CD14-positive monocyte (primary cell): ENCODE measurements at regions not wholly inside any gene's neighbourhood (a gene's known extent, or its start where the extent isn't known, plus 50 kb on each side); places are given as distances from the start of the nearest gene placed in this dataset.

Experiments used
- DNase-seq, 3 donors: peaks; one replicate each; pipeline ENCODE4 v3.0.0-alpha.2; 2011 to 2022
- H2AFZ ChIP-seq: 2 replicates; pipeline ENCODE4 v1.6.0; 2012; ENCODE audit warnings: mild to moderate bottlenecking, low read depth, low read length, inconsistent platforms; ENCODE audit not compliant: insufficient read depth, poor library complexity, severe bottlenecking
- H3K27ac ChIP-seq, 2 donors: 1 replicate in 1 of 2; 2 replicates in 1 of 2; pipeline ENCODE4 v1.5.1; 2012 to 2013; ENCODE audit warnings: low read length in 2 of 2, control low read depth in 1 of 2, inconsistent platforms in 1 of 2, low read depth in 1 of 2, mild to moderate bottlenecking in 1 of 2
- H3K27me3 ChIP-seq, 2 donors: one replicate each; pipeline versions ENCODE4 v1.6.0 to v1.6.1; 2011 to 2013; ENCODE audit warnings: low read length in 2 of 2; ENCODE audit not compliant: control insufficient read depth in 2 of 2, insufficient read depth in 2 of 2
- H3K36me3 ChIP-seq, 2 donors: replicated peaks in 1 of 2; 1 replicate in 1 of 2; 2 replicates in 1 of 2; pipeline versions ENCODE4 v1.5.1 to v1.6.1; 2012 to 2013; ENCODE audit warnings: low read length in 2 of 2, control low read depth in 1 of 2, inconsistent platforms in 1 of 2, mild to moderate bottlenecking in 1 of 2; ENCODE audit not compliant: insufficient read depth in 2 of 2, control insufficient read depth in 1 of 2
- H3K4me1 ChIP-seq, 2 donors: 1 replicate in 1 of 2; 2 replicates in 1 of 2; pipeline versions ENCODE4 v1.5.1 to v1.6.1; 2012 to 2013; ENCODE audit warnings: low read length in 2 of 2, control low read depth in 1 of 2, inconsistent platforms in 1 of 2, mild to moderate bottlenecking in 1 of 2, moderate library complexity in 1 of 2; ENCODE audit not compliant: insufficient read depth in 2 of 2, control insufficient read depth in 1 of 2
- H3K4me2 ChIP-seq: replicated peaks from 2 replicates; pipeline ENCODE3; 2012; ENCODE audit warnings: low read length, moderate library complexity, mild to moderate bottlenecking; ENCODE audit not compliant: poor library complexity, severe bottlenecking; ENCODE audit errors: extremely low read depth
- H3K4me3 ChIP-seq, 3 experiments: fragments of 200-600 bp in 1 of 3; sonication (generic) in 1 of 3; replicated peaks in 1 of 3; 1 replicate in 2 of 3; 2 replicates in 1 of 3; pipeline ENCODE4 v1.5.1; 2011 to 2013; ENCODE audit warnings: low read length in 3 of 3, mild to moderate bottlenecking in 3 of 3, control low read depth in 2 of 3, low read depth in 2 of 3, inconsistent platforms in 1 of 3, moderate library complexity in 1 of 3
- H3K79me2 ChIP-seq: 2 replicates; pipeline ENCODE4 v1.6.0; 2012; ENCODE audit warnings: mild to moderate bottlenecking, control low read depth, inconsistent platforms, low read length, moderate library complexity; ENCODE audit not compliant: insufficient read depth
- H3K9ac ChIP-seq: 2 replicates; pipeline ENCODE4 v1.6.0; 2017; ENCODE audit warnings: low read length, mild to moderate bottlenecking; ENCODE audit not compliant: insufficient read depth, poor library complexity, severe bottlenecking
- H3K9me3 ChIP-seq, 2 donors: replicated peaks in 1 of 2; 1 replicate in 1 of 2; 2 replicates in 1 of 2; pipeline versions ENCODE4 v1.5.1 to v1.6.1; 2012 to 2013; ENCODE audit warnings: low read length in 2 of 2, control low read depth in 1 of 2; ENCODE audit not compliant: control insufficient read depth in 1 of 2, insufficient read depth in 1 of 2
- H4K20me1 ChIP-seq: 2 replicates; pipeline ENCODE4 v1.6.0; 2012; ENCODE audit warnings: mild to moderate bottlenecking, low read length, control low read depth, moderate library complexity; ENCODE audit not compliant: insufficient read depth
- H3K27ac Mint-ChIP-seq, 7 donors: one replicate each; pipeline ENCODE4 v1.8.0; 2020; ENCODE audit warnings: mild to moderate bottlenecking in 7 of 7, mixed read lengths in 7 of 7, moderate library complexity in 6 of 7, inconsistent platforms in 2 of 7
- H3K27me3 Mint-ChIP-seq, 3 donors: one replicate each; pipeline ENCODE4 v1.8.0; 2021 to 2022; ENCODE audit warnings: low read depth in 3 of 3, mild to moderate bottlenecking in 3 of 3, mixed read lengths in 3 of 3, moderate library complexity in 3 of 3, inconsistent platforms in 1 of 3
- H3K36me3 Mint-ChIP-seq, 2 donors: one replicate each; pipeline ENCODE4 v1.8.0; 2020; ENCODE audit warnings: mixed read lengths in 2 of 2, inconsistent platforms in 1 of 2, mild to moderate bottlenecking in 1 of 2
- H3K4me1 Mint-ChIP-seq: one replicate; pipeline ENCODE4 v1.8.0; 2020; ENCODE audit warnings: mild to moderate bottlenecking, mixed read lengths
- H3K4me3 Mint-ChIP-seq, 2 donors: one replicate each; pipeline ENCODE4 v1.8.0; 2020; ENCODE audit warnings: mild to moderate bottlenecking in 2 of 2, mixed read lengths in 2 of 2, moderate library complexity in 1 of 2
- H3K9me3 Mint-ChIP-seq, 7 donors: one replicate each; pipeline ENCODE4 v1.8.0; 2020 to 2022; ENCODE audit warnings: mixed read lengths in 7 of 7, mild to moderate bottlenecking in 6 of 7, moderate library complexity in 6 of 7, inconsistent platforms in 2 of 7
- WGBS: methylation state at CpG from one replicate; pipeline ENCODE4 v1.1.5; 2013; ENCODE audit warnings: missing lambda C conversion rate; ENCODE audit not compliant: insufficient coverage; 5-methylcytosine and 5-hydroxymethylcytosine counted together
- intact Hi-C, 2 donors: fragments of 100-400 bp; cut with micrococcal nuclease; formaldehyde crosslinking; loops; one replicate each; pipeline versions ENCODE4 v1.15.0 to v1.15.1; 2023
- TF ChIP-seq, protein P1 (sequence below): fragments of 200-600 bp; IDR thresholded peaks from one replicate; pipeline ENCODE4 v1.8.0; 2022; ENCODE audit warnings: antibody characterized with exemption, mild to moderate bottlenecking

DNA sequence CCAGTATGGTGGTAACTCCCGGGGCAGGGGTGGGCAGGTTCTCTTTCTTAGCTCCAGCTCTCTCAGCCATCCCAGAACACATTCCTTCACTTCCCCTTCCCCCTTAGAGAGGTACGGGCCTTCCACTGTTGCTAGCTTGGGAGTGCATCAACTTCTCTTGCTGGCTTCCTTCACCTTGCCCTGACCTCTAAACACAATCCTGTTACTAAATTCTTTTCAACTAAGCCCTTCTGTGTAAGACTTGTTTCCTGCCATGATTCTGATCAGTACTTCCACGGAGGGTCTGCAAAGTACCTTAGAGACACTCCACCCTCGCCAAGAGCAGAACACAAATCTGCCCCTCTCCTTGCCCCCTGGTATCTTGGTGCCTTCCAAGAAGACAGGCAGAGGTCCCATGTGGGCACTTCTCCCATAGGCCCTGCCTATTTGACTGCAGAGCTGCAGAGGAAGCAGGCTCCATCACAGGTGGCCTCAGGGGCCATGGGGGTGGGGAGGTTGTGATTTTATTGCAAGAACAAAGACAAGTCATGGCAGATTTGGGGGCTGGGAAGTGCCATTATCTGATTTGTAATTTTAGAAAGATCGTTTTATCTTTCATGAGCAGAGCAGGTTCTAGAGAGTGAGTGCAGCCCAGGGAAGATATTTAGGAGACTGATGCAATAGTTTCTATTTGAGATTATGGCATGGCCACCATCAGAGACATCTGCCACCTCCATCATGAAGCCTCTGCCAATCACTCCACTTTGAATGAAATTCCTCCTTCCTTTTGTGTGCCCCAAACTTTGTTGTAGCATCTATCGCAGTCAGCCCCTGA lies 182.5 kb upstream of the JUN start:
- intact Hi-C loops = no loop called here
- peaks cover 0 to 4% (median 0%) of the 10 kb centered on the region in 7 donors for H3K9me3 Mint-ChIP-seq
- WGBS = 77% methylated on average over 5 of the region's 6 CpGs
- H3K9ac ChIP-seq = no peak overlapping the region
- no peak overlapping the region for H3K4me3 ChIP-seq
- peaks cover 23% of the 10 kb centered on the region for H3K4me1 Mint-ChIP-seq
- peak overlapping the region in 1 of 7 donors; percentile 55 for H3K27ac Mint-ChIP-seq
- TF ChIP-seq, protein P1, sequence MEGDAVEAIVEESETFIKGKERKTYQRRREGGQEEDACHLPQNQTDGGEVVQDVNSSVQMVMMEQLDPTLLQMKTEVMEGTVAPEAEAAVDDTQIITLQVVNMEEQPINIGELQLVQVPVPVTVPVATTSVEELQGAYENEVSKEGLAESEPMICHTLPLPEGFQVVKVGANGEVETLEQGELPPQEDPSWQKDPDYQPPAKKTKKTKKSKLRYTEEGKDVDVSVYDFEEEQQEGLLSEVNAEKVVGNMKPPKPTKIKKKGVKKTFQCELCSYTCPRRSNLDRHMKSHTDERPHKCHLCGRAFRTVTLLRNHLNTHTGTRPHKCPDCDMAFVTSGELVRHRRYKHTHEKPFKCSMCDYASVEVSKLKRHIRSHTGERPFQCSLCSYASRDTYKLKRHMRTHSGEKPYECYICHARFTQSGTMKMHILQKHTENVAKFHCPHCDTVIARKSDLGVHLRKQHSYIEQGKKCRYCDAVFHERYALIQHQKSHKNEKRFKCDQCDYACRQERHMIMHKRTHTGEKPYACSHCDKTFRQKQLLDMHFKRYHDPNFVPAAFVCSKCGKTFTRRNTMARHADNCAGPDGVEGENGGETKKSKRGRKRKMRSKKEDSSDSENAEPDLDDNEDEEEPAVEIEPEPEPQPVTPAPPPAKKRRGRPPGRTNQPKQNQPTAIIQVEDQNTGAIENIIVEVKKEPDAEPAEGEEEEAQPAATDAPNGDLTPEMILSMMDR = no peak
- no peak overlapping the region for H3K4me3 Mint-ChIP-seq
- H3K4me2 ChIP-seq = no peak overlapping the region
- DNase-seq = no peak
- no peaks in the 10 kb centered on the region for H3K36me3 ChIP-seq
- no peaks in the 10 kb centered on the region for H4K20me1 ChIP-seq
- H3K27ac ChIP-seq = no peak overlapping the region
- no peaks in the 10 kb centered on the region for H3K9me3 ChIP-seq
- H2AFZ ChIP-seq = no peak overlapping the region
- peaks cover 0 to under 1% of the 10 kb centered on the region in 2 donors for H3K36me3 Mint-ChIP-seq
- peaks cover 0 to 7% (median 3%) of the 10 kb centered on the region in 3 donors for H3K27me3 Mint-ChIP-seq
- H3K27me3 ChIP-seq = no peaks in the 10 kb centered on the region
- H3K79me2 ChIP-seq = no peaks in the 10 kb centered on the region
- peaks cover 12 to 17% of the 10 kb centered on the region in 2 donors for H3K4me1 ChIP-seq

DNA sequence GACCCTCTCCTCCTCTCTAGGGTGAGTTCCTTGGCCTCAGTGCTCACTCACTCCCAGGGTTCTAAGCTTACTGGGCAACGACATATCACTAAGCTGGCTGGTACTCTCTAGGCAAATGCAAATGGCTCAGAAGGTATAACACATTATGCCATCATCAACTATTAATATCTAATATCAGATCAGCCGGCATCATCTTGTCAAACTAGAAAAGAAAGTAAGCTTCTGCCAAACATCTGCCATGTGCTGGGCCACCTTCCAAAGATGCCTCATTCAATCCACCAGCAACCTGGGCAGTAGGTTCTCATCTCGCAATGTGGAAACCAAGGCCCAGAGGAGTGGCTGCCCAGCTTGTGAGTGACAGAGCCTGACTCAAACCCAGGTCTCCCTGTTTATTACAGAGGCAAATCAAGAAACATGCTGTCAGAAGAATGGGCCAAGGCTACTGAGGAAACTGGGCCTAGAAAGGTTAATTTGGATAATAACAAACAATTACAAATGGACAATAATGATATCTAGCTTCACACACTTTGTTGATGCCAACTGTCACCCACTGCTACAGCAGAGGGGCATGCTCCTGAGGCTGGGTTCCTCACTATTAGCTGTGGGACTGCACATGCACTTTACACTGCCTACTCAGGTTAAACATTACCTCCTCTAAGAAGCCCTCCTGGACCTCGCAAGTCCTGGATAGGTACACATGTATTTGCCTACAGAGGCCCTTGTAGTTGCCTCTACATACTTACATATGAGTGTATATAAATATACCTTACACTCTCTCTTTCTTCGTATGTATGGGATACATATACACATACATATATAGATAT lies 183.3 kb upstream of the JUN start:
- TF ChIP-seq, protein P1 = no peak
- Histone ChIP-seq H3K9ac (no peak overlapping the region), H3K36me3 (no peaks in the 10 kb centered on the region), H4K20me1 (no peaks in the 10 kb centered on the region), H3K4me3 (no peak overlapping the region), H3K9me3 (no peaks in the 10 kb centered on the region), H3K79me2 (no peaks in the 10 kb centered on the region), H3K4me1 (peaks cover 12 to 17% of the 10 kb centered on the region in 2 donors), H3K27me3 (no peaks in the 10 kb centered on the region), H3K27ac (no peak overlapping the region), H3K4me2 (no peak overlapping the region), H2AFZ (no peak overlapping the region)
- Mint-ChIP-seq H3K9me3 (peaks cover 0 to 3% (median 0%) of the 10 kb centered on the region in 7 donors), H3K4me1 (peaks cover 28% of the 10 kb centered on the region), H3K4me3 (no peak overlapping the region), H3K27ac (no peak overlapping the region), H3K27me3 (peaks cover 0 to 8% (median 5%) of the 10 kb centered on the region in 3 donors), H3K36me3 (no peaks in the 10 kb centered on the region)
- intact Hi-C loops = no loop called here
- 100% methylated on average over 2 of the region's 5 CpGs for WGBS
- DNase-seq = no peak
